Body of pancreas (tissue), 4 donors: ENCODE measurements at regions not wholly inside any gene's neighbourhood (a gene's known extent, or its start where the extent isn't known, plus 50 kb on each side); places are given as distances from the start of the nearest gene placed in this dataset.

Experiments used
- POLR2A ChIP-seq, 3 donors: fragments of 450-650 bp; IDR thresholded peaks; one replicate each; pipeline ENCODE4 v1.6.1; 2016; ENCODE audit warnings: antibody characterized with exemption in 3 of 3, mild to moderate bottlenecking in 2 of 3
- TF ChIP-seq, protein P1 (sequence below), 7 experiments: fragments of 450-650 bp in 4 of 7; fragments of 200-600 bp in 3 of 7; sonication (generic) in 3 of 7; IDR thresholded peaks; one replicate each; pipeline ENCODE4 v1.5.1; 2016 to 2019; ENCODE audit warnings: antibody characterized with exemption in 7 of 7

DNA sequence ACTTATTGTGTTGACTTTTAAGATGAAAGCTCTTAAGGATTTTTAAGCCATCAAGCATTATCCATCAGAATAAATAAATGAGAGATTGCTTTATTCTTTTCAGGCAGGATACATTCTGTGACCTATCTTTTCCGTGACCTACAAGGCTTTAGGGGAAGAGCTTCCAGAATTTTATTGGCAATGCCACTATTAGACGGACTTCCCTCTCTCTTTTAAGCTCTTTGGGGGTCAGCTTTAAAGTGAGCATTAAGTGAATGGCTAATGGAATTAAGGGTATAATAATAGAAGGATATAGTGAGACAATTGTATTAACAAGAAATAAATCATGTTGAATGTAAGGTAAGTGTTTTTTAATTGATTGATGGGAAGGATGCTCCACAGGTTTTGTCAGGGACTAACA lies 273.7 kb downstream of the GPAT3 start:
- no peak for TF ChIP-seq POLR2A (IDR thresholded peaks at IDR 0.05)
- TF ChIP-seq, protein P1, sequence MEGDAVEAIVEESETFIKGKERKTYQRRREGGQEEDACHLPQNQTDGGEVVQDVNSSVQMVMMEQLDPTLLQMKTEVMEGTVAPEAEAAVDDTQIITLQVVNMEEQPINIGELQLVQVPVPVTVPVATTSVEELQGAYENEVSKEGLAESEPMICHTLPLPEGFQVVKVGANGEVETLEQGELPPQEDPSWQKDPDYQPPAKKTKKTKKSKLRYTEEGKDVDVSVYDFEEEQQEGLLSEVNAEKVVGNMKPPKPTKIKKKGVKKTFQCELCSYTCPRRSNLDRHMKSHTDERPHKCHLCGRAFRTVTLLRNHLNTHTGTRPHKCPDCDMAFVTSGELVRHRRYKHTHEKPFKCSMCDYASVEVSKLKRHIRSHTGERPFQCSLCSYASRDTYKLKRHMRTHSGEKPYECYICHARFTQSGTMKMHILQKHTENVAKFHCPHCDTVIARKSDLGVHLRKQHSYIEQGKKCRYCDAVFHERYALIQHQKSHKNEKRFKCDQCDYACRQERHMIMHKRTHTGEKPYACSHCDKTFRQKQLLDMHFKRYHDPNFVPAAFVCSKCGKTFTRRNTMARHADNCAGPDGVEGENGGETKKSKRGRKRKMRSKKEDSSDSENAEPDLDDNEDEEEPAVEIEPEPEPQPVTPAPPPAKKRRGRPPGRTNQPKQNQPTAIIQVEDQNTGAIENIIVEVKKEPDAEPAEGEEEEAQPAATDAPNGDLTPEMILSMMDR (IDR thresholded peaks at IDR 0.05) = no peak
